Trophoblast cell (in vitro differentiated cells and primary cell): ENCODE measurements at regions not wholly inside any gene's neighbourhood (a gene's known extent, or its start where the extent isn't known, plus 50 kb on each side); places are given as distances from the start of the nearest gene placed in this dataset.

Source experiments
- DNase-seq, 2 donors: peaks; one replicate each; pipeline ENCODE4 v3.0.0-alpha.2; 2016
- H2AFZ ChIP-seq: 2 replicates; pipeline ENCODE4 v1.6.1; 2013; ENCODE audit warnings: low read length, moderate library complexity, mild to moderate bottlenecking; ENCODE audit not compliant: insufficient read depth, poor library complexity
- H2AK5ac ChIP-seq: 2 replicates; pipeline ENCODE4 v1.6.1; 2013; ENCODE audit warnings: mild to moderate bottlenecking, low read length
- H2BK120ac ChIP-seq: 2 replicates; pipeline ENCODE4 v1.6.1; 2013; ENCODE audit warnings: low read length, mild to moderate bottlenecking, moderate library complexity; ENCODE audit not compliant: insufficient read depth, poor library complexity
- H2BK12ac ChIP-seq: 2 replicates; pipeline ENCODE4 v1.6.1; 2013; ENCODE audit warnings: mild to moderate bottlenecking, low read length, moderate library complexity
- H2BK5ac ChIP-seq: 2 replicates; pipeline ENCODE4 v1.6.1; 2013; ENCODE audit warnings: low read length, low read depth, moderate library complexity, mild to moderate bottlenecking; ENCODE audit not compliant: poor library complexity
- H3K14ac ChIP-seq: 2 replicates; pipeline ENCODE4 v1.6.1; 2013; ENCODE audit warnings: mild to moderate bottlenecking, low read length
- H3K18ac ChIP-seq: 2 replicates; pipeline ENCODE4 v1.6.1; 2013; ENCODE audit warnings: mild to moderate bottlenecking, low read length
- H3K23ac ChIP-seq: 2 replicates; pipeline ENCODE4 v1.6.1; 2013; ENCODE audit warnings: low read length
- H3K27ac ChIP-seq: 2 replicates; pipeline ENCODE4 v1.5.1; 2013; ENCODE audit warnings: low read depth, mild to moderate bottlenecking, inconsistent platforms, low read length, moderate library complexity
- H3K27me3 ChIP-seq: 2 replicates; pipeline ENCODE4 v1.6.1; 2013; ENCODE audit warnings: inconsistent platforms, mild to moderate bottlenecking, low read length, moderate library complexity; ENCODE audit not compliant: insufficient read depth
- H3K36me3 ChIP-seq, 2 experiments: 1 replicate in 1 of 2; 2 replicates in 1 of 2; pipeline ENCODE4 v1.6.1; 2013; ENCODE audit warnings: low read length in 2 of 2, mild to moderate bottlenecking in 2 of 2, moderate library complexity in 1 of 2; ENCODE audit not compliant: insufficient read depth in 2 of 2, control insufficient read depth in 1 of 2
- H3K4ac ChIP-seq: 2 replicates; pipeline ENCODE4 v1.6.1; 2013; ENCODE audit warnings: low read depth, mild to moderate bottlenecking, low read length, moderate library complexity
- H3K4me1 ChIP-seq, 2 experiments: 1 replicate in 1 of 2; 2 replicates in 1 of 2; pipeline ENCODE4 v1.6.1; 2013; ENCODE audit warnings: low read length in 2 of 2, mild to moderate bottlenecking in 2 of 2, moderate library complexity in 1 of 2; ENCODE audit not compliant: insufficient read depth in 2 of 2, control insufficient read depth in 1 of 2
- H3K4me2 ChIP-seq: 2 replicates; pipeline ENCODE4 v1.6.1; 2013; ENCODE audit warnings: inconsistent platforms, mild to moderate bottlenecking, low read length, moderate library complexity
- H3K4me3 ChIP-seq: 2 replicates; pipeline ENCODE4 v1.5.1; 2013; ENCODE audit warnings: mild to moderate bottlenecking, low read depth, low read length, inconsistent platforms
- H3K79me1 ChIP-seq: one replicate; pipeline ENCODE4 v1.6.1; 2013; ENCODE audit warnings: low read length
- H3K79me2 ChIP-seq: 2 replicates; pipeline ENCODE4 v1.6.1; 2013; ENCODE audit warnings: low read length, mild to moderate bottlenecking; ENCODE audit not compliant: control insufficient read depth, insufficient read depth, poor library complexity
- H3K9ac ChIP-seq: 2 replicates; pipeline ENCODE4 v1.6.1; 2013; ENCODE audit warnings: mild to moderate bottlenecking, low read length
- H3K9me3 ChIP-seq: 2 replicates; pipeline ENCODE4 v1.6.1; 2013; ENCODE audit warnings: low read depth, mild to moderate bottlenecking, control low read depth, inconsistent platforms, low read length; ENCODE audit not compliant: insufficient read depth
- H4K12ac ChIP-seq: 2 replicates; pipeline ENCODE4 v1.6.1; 2013; ENCODE audit warnings: low read depth, mild to moderate bottlenecking, low read length, moderate library complexity
- H4K8ac ChIP-seq: 2 replicates; pipeline ENCODE4 v1.6.1; 2013; ENCODE audit warnings: low read depth, mild to moderate bottlenecking, low read length, moderate library complexity
- H4K91ac ChIP-seq: one replicate; pipeline ENCODE4 v1.6.1; 2013; ENCODE audit warnings: low read depth, mild to moderate bottlenecking, low read length, moderate library complexity
- WGBS: extraction: QIAGEN DNeasy Blood & Tissue Kit; methylation state at CpG from one replicate; pipeline ENCODE4 v1.1.7; 2013; ENCODE audit warnings: missing lambda C conversion rate; ENCODE audit not compliant: insufficient read length, insufficient coverage; ENCODE audit errors: extremely low coverage; 5-methylcytosine and 5-hydroxymethylcytosine counted together

GRCh38 chrX:1741816-1742394 lies 127.0 kb downstream of the ASMT start:
- H3K27me3 ChIP-seq, result no peaks in the 10 kb centered on the region
- no peak overlapping the region for H3K27ac ChIP-seq
- no peaks in the 10 kb centered on the region for H3K36me3 ChIP-seq
- H3K9me3 ChIP-seq, result peaks cover 4% of the 10 kb centered on the region
- no peak overlapping the region for H3K4me2 ChIP-seq
- H2BK12ac ChIP-seq, result no peak overlapping the region
- no peak for DNase-seq
- no peak overlapping the region for H3K4ac ChIP-seq
- H3K4me3 ChIP-seq, result no peak overlapping the region
- H3K4me1 ChIP-seq, result no peaks in the 10 kb centered on the region
- no peak overlapping the region for H3K9ac ChIP-seq
- no peak overlapping the region for H2BK120ac ChIP-seq
- no peaks in the 10 kb centered on the region for H3K79me2 ChIP-seq
- H4K8ac ChIP-seq, result no peak overlapping the region
- H4K91ac ChIP-seq, result no peak overlapping the region
- no peak overlapping the region for H4K12ac ChIP-seq
- H3K79me1 ChIP-seq, result no peaks in the 10 kb centered on the region
- 100% methylated on average over 2 of the region's 11 CpGs for WGBS
- H3K23ac ChIP-seq, result no peak overlapping the region
- H3K14ac ChIP-seq, result no peak overlapping the region
- H2AK5ac ChIP-seq, result no peak overlapping the region
- no peak overlapping the region for H3K18ac ChIP-seq
- H2AFZ ChIP-seq, result no peak overlapping the region
- no peak overlapping the region for H2BK5ac ChIP-seq

DNA sequence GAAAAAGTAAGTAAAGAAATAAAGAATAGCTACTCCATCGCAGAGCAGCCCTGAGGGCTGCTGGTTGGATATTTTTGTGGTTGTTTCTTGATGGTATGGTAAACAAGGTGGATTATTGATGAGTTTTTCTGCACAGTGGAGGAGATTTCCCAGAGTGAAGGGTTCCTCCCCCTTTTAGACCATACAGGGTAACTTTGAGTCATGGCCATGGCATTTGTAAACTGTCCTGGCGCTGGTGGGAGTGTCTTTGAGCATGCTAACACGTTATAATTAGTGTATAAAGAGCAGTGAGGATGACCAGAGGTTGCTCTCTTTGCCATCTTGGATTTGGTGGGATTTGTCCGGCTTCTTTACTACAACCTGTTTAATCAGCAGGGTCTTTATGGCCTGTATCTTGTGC lies 128.2 kb downstream of the ASMT start:
- H3K14ac ChIP-seq, result no peak overlapping the region
- H4K8ac ChIP-seq, result no peak overlapping the region
- H3K4me3 ChIP-seq, result no peak overlapping the region
- no peak overlapping the region for H3K9ac ChIP-seq
- H3K27ac ChIP-seq, result no peak overlapping the region
- H4K91ac ChIP-seq, result no peak overlapping the region
- H3K18ac ChIP-seq, result no peak overlapping the region
- no peak for DNase-seq
- H3K36me3 ChIP-seq, result no peaks in the 10 kb centered on the region
- H2AFZ ChIP-seq, result no peak overlapping the region
- no peak overlapping the region for H3K4me2 ChIP-seq
- H3K23ac ChIP-seq, result no peak overlapping the region
- no peak overlapping the region for H2BK12ac ChIP-seq
- no peak overlapping the region for H2BK5ac ChIP-seq
- H2AK5ac ChIP-seq, result no peak overlapping the region
- H3K79me1 ChIP-seq, result no peaks in the 10 kb centered on the region
- H3K79me2 ChIP-seq, result no peaks in the 10 kb centered on the region
- no peak overlapping the region for H4K12ac ChIP-seq
- WGBS, result no CpG with 5 or more reads among the region's 4 CpGs
- no peak overlapping the region for H2BK120ac ChIP-seq
- H3K4ac ChIP-seq, result no peak overlapping the region
- no peaks in the 10 kb centered on the region for H3K27me3 ChIP-seq
- H3K9me3 ChIP-seq, result peaks cover 4% of the 10 kb centered on the region
- no peaks in the 10 kb centered on the region for H3K4me1 ChIP-seq

DNA sequence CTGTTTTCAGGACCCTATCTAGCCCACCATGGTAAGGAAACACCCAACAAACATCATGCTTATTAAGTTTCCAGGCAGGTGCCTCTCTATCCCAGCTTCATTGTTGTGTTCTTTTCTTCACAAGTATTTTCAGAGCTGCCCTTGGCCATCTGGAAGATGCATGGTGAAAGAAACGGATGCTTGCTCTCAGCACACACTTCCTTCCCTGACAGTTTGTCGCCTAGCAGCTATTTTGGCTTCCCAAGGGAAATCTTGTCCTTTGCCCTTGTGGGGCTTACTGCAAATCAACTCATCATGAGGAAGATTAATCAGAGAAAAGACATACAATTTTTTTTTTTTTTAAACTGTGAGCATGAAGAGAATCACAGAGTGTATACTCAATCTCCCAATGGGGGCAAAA lies 128.8 kb downstream of the ASMT start:
- no peak for DNase-seq
- Histone ChIP-seq H3K4ac (no peak overlapping the region), H3K4me3 (no peak overlapping the region), H3K23ac (no peak overlapping the region), H3K9me3 (peaks cover 4% of the 10 kb centered on the region), H4K91ac (no peak overlapping the region), H3K9ac (no peak overlapping the region), H2BK12ac (no peak overlapping the region), H2AFZ (no peak overlapping the region), H3K14ac (no peak overlapping the region), H2BK5ac (no peak overlapping the region), H3K36me3 (no peaks in the 10 kb centered on the region), H3K4me2 (no peak overlapping the region), H3K18ac (no peak overlapping the region), H3K27me3 (no peaks in the 10 kb centered on the region), H2AK5ac (no peak overlapping the region), H3K27ac (no peak overlapping the region), H4K8ac (no peak overlapping the region), H3K79me1 (no peaks in the 10 kb centered on the region), H2BK120ac (no peak overlapping the region), H4K12ac (no peak overlapping the region), H3K79me2 (no peaks in the 10 kb centered on the region), H3K4me1 (no peaks in the 10 kb centered on the region)
- no CpG with 5 or more reads among the region's 2 CpGs for WGBS

- Histone ChIP-seq H3K9ac (no peak overlapping the region), H3K14ac (no peak overlapping the region), H4K12ac (no peak overlapping the region), H3K4me3 (no peak overlapping the region), H2BK12ac (no peak overlapping the region), H4K91ac (no peak overlapping the region), H3K79me2 (no peaks in the 10 kb centered on the region), H2BK120ac (no peak overlapping the region), H3K36me3 (no peaks in the 10 kb centered on the region), H3K18ac (no peak overlapping the region), H3K9me3 (peaks cover 4% of the 10 kb centered on the region), H3K4me2 (no peak overlapping the region), H3K27ac (no peak overlapping the region), H3K23ac (no peak overlapping the region), H2BK5ac (no peak overlapping the region), H2AK5ac (no peak overlapping the region), H4K8ac (no peak overlapping the region), H2AFZ (no peak overlapping the region), H3K4ac (no peak overlapping the region), H3K4me1 (no peaks in the 10 kb centered on the region), H3K27me3 (no peaks in the 10 kb centered on the region), H3K79me1 (no peaks in the 10 kb centered on the region)
- no peak for DNase-seq
- no CpG with 5 or more reads among the region's 3 CpGs for WGBS
Measured at GRCh38 chrX:1748408-1748807, 133.5 kb downstream of the ASMT start.
